ENCODE measurements at regions not wholly inside any gene's neighbourhood (a gene's known extent, or its start where the extent isn't known, plus 50 kb on each side); places are given as distances from the start of the nearest gene placed in this dataset.
"Not testable (repeated sequence)": the region's sequence is repeated elsewhere in the genome, so short reads cannot be mapped to it uniquely, and the experiment has no call there.

DNA sequence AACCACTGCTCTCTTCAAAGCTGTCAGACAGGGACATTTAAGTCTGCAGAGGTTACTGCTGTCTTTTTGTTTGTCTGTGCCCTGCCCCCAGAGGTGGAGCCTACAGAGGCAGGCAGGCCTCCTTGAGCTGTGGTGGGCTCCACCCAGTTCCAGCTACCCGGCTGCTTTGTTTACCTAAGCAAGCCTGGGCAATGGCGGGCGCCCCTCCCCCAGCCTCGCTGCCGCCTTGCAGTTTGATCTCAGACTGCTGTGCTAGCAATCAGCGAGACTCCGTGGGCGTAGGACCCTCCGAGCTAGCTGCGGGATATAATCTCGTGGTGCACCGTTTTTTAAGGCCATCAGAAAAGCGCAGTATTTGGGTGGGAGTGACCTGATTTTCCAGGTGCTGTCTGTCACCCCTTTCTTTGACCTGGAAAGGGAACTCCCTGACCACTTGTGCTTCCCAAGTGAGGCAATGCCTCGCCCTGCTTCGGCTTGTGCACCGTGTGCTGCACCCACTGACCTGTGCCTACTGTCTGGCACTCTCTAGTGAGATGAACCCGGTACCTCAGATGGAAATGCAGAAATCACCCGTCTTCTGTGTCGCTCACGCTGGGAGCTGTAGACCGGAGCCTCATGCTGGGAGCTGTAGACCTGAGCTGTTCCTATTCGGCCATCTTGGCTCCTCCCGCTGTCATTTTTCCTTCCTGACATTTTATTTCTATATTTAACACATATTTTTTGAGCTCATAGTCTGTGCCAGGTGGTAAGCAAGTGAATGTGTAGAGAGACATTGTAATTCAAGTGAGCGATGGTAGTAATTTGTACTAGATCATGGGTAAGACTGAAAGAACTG is 551.5 kb downstream of the RAB38 start:
- H3K4me3 Mint-ChIP-seq; H3K27ac Mint-ChIP-seq; H3K27me3 Mint-ChIP-seq; CTCF ChIA-PET; H3K36me3 Mint-ChIP-seq (ENCODE audit: low read depth); H3K4me1 Mint-ChIP-seq; DNase-seq; POLR2A ChIA-PET; H3K9me3 Mint-ChIP-seq: not testable (repeated sequence)

- H3K27me3 Mint-ChIP-seq = no peaks in the 10 kb centered on the region
- H3K9me3 Mint-ChIP-seq = no peaks in the 10 kb centered on the region
- no peaks in the 10 kb centered on the region for H3K36me3 Mint-ChIP-seq (ENCODE audit: low read depth)
- H3K4me3 Mint-ChIP-seq = no peak overlapping the region
- ChIA-PET CTCF (no interaction called here), POLR2A (no interaction called here)
- no peak for DNase-seq
- H3K27ac Mint-ChIP-seq = no peak overlapping the region
- H3K4me1 Mint-ChIP-seq = no peaks in the 10 kb centered on the region
Observed at GRCh38 chr11:87616511-87616910, 558.7 kb downstream of the RAB38 start.

- no peak overlapping the region for H3K27ac Mint-ChIP-seq
- no peaks in the 10 kb centered on the region for H3K4me1 Mint-ChIP-seq
- no peaks in the 10 kb centered on the region for H3K36me3 Mint-ChIP-seq (ENCODE audit: low read depth)
- H3K27me3 Mint-ChIP-seq = no peaks in the 10 kb centered on the region
- ChIA-PET POLR2A (no interaction called here), CTCF (no interaction called here)
- H3K9me3 Mint-ChIP-seq = no peaks in the 10 kb centered on the region
- H3K4me3 Mint-ChIP-seq = no peak overlapping the region
- no peak for DNase-seq
Observed at GRCh38 chr11:87604350-87604749, 566.6 kb downstream of the TMEM135 start.

GRCh38 chr11:87603887-87604286 is 566.2 kb downstream of the TMEM135 start:
- DNase-seq = no peak
- ChIA-PET POLR2A (no interaction called here), CTCF (no interaction called here)
- Mint-ChIP-seq H3K4me3 (no peak overlapping the region), H3K4me1 (no peaks in the 10 kb centered on the region), H3K27me3 (no peaks in the 10 kb centered on the region), H3K36me3 (ENCODE audit: low read depth) (no peaks in the 10 kb centered on the region), H3K9me3 (no peaks in the 10 kb centered on the region), H3K27ac (no peak overlapping the region)

- no peaks in the 10 kb centered on the region for H3K27me3 Mint-ChIP-seq
- no peaks in the 10 kb centered on the region for H3K9me3 Mint-ChIP-seq
- CTCF ChIA-PET = no interaction called here
- no peak overlapping the region for H3K4me3 Mint-ChIP-seq
- H3K4me1 Mint-ChIP-seq = no peaks in the 10 kb centered on the region
- no peak overlapping the region for H3K27ac Mint-ChIP-seq
- H3K36me3 Mint-ChIP-seq (ENCODE audit: low read depth) = no peaks in the 10 kb centered on the region
- no peak for DNase-seq
- POLR2A ChIA-PET = no interaction called here
Observed at GRCh38 chr11:87602776-87603175, 565.0 kb downstream of the TMEM135 start.

DNA sequence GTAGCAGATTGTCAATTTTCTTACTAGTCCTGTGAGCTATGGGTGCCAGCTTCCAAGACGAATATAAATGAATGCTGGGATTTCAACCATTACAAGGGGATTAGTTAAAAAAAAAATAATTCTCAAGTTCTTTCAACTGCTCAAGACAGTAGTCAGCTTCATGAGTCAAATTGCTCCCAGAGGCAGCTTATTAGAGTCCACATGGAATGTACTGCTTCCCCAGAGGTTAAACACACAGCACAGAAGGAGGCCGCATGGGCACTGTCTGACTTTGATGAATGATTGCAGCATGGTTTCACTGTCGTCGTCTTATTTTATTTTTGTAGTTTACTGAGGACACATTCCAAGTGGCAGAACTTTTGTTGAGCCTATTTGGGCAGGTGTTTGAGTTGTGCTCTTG is 563.2 kb downstream of the TMEM135 start:
- no peak for DNase-seq
- Mint-ChIP-seq H3K4me3 (no peak overlapping the region), H3K9me3 (peaks cover 2% of the 10 kb centered on the region), H3K4me1 (no peaks in the 10 kb centered on the region), H3K36me3 (ENCODE audit: low read depth) (no peaks in the 10 kb centered on the region), H3K27ac (no peak overlapping the region), H3K27me3 (no peaks in the 10 kb centered on the region)
- ChIA-PET CTCF (no interaction called here), POLR2A (no interaction called here)

DNA sequence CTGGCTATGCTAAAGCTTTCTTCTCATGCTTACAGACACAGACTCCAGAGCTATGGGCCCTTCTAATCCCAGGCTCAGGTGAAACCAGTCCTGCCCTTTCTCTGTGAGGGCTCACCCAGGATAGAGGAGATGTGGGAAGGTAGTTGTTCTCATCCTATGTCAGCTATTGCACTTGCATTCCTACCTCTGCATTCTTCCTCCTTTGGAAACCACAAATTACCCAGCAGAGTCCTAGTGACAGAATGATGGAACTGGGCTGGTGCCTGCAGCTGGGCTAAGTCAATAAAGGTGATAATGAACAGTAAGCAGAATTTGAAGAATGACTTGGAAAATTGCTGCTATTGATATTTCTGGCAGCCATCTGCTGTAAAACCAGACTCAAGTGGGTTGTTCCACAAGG is 560.0 kb downstream of the TMEM135 start:
- peaks cover 5% of the 10 kb centered on the region for H3K9me3 Mint-ChIP-seq
- no peaks in the 10 kb centered on the region for H3K4me1 Mint-ChIP-seq
- H3K36me3 Mint-ChIP-seq (ENCODE audit: low read depth) = no peaks in the 10 kb centered on the region
- H3K27me3 Mint-ChIP-seq = no peaks in the 10 kb centered on the region
- no peak for DNase-seq
- no peak overlapping the region for H3K27ac Mint-ChIP-seq
- H3K4me3 Mint-ChIP-seq = no peak overlapping the region
- ChIA-PET CTCF (no interaction called here), POLR2A (no interaction called here)

DNA sequence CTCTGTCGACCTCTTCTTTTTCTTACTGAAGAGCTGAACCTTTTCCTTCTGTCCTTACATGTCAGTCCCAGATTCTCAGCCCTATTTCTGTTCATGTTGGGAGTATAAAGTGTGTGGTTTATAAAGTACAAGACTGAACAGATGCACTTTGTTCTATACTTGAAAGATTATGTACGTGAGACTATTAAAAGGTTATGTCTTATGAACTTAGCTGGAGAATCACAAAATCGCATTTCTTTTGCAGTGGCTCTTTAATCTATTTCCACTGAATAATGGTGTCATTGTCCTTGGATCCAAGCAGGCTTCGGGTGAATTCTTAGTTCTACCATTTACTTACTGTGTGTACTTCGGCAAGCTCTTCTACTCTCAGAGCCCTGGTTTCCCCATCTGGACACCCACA is 558.4 kb downstream of the TMEM135 start:
- CTCF ChIA-PET = no interaction called here
- no peaks in the 10 kb centered on the region for H3K36me3 Mint-ChIP-seq (ENCODE audit: low read depth)
- POLR2A ChIA-PET = no interaction called here
- H3K4me3 Mint-ChIP-seq = no peak overlapping the region
- no peak overlapping the region for H3K27ac Mint-ChIP-seq
- no peaks in the 10 kb centered on the region for H3K4me1 Mint-ChIP-seq
- DNase-seq = no peak
- H3K27me3 Mint-ChIP-seq = no peaks in the 10 kb centered on the region
- H3K9me3 Mint-ChIP-seq = peaks cover 8% of the 10 kb centered on the region

GRCh38 chr11:87589082-87589481 is 551.3 kb downstream of the TMEM135 start:
- Mint-ChIP-seq H3K4me3 (no peak overlapping the region), H3K4me1 (no peaks in the 10 kb centered on the region), H3K9me3 (peaks cover 9% of the 10 kb centered on the region), H3K27me3 (no peaks in the 10 kb centered on the region), H3K36me3 (ENCODE audit: low read depth) (no peaks in the 10 kb centered on the region), H3K27ac (no peak overlapping the region)
- no peak for DNase-seq
- CTCF ChIA-PET = interaction anchor here (0.8 kb wide), 1 partner anchor 19 kb away, joined by 3 read pairs; no protein-coding TSS in a partner anchor
- POLR2A ChIA-PET = no interaction called here

- H3K4me3 Mint-ChIP-seq; H3K27ac Mint-ChIP-seq; POLR2A ChIA-PET; H3K36me3 Mint-ChIP-seq (ENCODE audit: low read depth); DNase-seq; H3K9me3 Mint-ChIP-seq; H3K27me3 Mint-ChIP-seq; H3K4me1 Mint-ChIP-seq: not testable (repeated sequence)
- CTCF ChIA-PET = interaction anchor here (0.7 kb wide), 1 partner anchor 85 kb away, joined by 4 read pairs; no protein-coding TSS in a partner anchor
Observed at GRCh38 chr11:87585613-87586012, 547.9 kb downstream of the TMEM135 start.

DNA sequence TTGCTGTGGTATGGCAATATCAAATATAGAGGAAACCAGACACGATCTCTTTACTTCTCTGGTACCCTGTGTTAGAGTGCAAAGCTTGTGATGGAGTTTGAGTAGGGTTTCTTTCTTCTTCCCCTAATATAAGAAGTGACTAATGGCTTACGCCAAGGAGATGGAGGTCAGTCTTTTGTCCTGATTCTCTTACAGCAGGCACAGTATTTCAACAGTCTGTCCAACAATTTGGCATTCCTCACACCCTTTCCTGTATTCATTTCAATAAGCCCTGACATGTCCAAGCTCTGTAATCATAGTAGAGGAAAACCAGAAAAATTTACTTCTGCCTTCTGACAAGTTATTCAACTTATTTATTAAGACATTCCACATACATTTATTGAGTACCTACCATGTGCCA is 546.2 kb downstream of the TMEM135 start:
- H3K27me3 Mint-ChIP-seq = no peaks in the 10 kb centered on the region
- no peaks in the 10 kb centered on the region for H3K36me3 Mint-ChIP-seq (ENCODE audit: low read depth)
- no peak overlapping the region for H3K27ac Mint-ChIP-seq
- no peak for DNase-seq
- no peak overlapping the region for H3K4me3 Mint-ChIP-seq
- ChIA-PET CTCF (no interaction called here), POLR2A (no interaction called here)
- H3K4me1 Mint-ChIP-seq = no peaks in the 10 kb centered on the region
- peaks cover 2% of the 10 kb centered on the region for H3K9me3 Mint-ChIP-seq

DNA sequence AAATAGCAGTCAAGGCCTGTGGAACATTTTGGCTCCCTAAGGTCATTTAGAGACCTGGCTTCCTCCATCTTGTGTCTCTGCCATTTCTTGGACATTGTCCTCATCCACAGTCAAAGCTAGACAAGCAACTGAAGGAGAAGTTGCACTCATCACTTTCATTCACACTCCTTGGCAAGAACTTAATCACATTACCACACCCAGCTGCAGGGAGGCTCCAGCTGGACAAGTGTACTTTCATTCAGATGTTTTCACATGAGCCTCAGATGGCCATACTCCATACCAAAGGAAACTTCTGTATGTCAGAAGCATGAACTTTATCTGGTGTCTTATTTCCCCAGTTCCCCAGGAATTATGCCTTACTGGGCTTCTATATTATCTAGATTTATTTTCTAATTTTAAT is 537.4 kb downstream of the TMEM135 start:
- Mint-ChIP-seq H3K27me3 (no peaks in the 10 kb centered on the region), H3K9me3 (no peaks in the 10 kb centered on the region), H3K4me3 (no peak overlapping the region), H3K27ac (no peak overlapping the region), H3K36me3 (ENCODE audit: low read depth) (no peaks in the 10 kb centered on the region), H3K4me1 (no peaks in the 10 kb centered on the region)
- ChIA-PET CTCF (no interaction called here), POLR2A (no interaction called here)
- DNase-seq = no peak

DNA sequence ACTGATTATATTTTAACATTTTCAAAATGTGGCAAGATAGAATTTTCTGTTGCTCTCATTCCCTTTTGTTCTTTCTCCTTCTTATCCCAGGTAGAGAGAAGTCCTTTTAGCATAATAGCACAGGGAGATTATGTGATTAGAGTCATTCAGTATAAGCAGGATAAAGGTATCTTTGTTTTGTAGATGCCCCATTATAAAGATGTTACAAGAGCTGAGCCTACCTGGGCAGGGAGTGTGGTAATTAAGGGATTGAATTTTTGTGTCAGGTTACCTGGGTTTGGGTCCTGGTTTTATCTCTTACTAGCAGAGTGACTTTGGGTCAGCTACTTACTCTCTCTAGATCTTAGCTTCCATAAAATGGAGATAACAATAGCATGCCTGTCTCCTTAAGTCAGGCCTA is 536.5 kb downstream of the TMEM135 start:
- Mint-ChIP-seq H3K27ac (no peak overlapping the region), H3K36me3 (ENCODE audit: low read depth) (no peaks in the 10 kb centered on the region), H3K4me1 (no peaks in the 10 kb centered on the region), H3K4me3 (no peak overlapping the region), H3K9me3 (no peaks in the 10 kb centered on the region), H3K27me3 (no peaks in the 10 kb centered on the region)
- ChIA-PET POLR2A (no interaction called here), CTCF (no interaction called here)
- DNase-seq = no peak

GRCh38 chr11:87573708-87574107 is 536.0 kb downstream of the TMEM135 start:
- Mint-ChIP-seq H3K4me3 (no peak overlapping the region), H3K27me3 (no peaks in the 10 kb centered on the region), H3K9me3 (no peaks in the 10 kb centered on the region), H3K4me1 (no peaks in the 10 kb centered on the region), H3K36me3 (ENCODE audit: low read depth) (no peaks in the 10 kb centered on the region), H3K27ac (no peak overlapping the region)
- ChIA-PET CTCF (no interaction called here), POLR2A (no interaction called here)
- DNase-seq = no peak

Data from activated CD4-positive, alpha-beta T cell treated with anti-CD3 and anti-CD28 coated beads, Interleukin-2, amount 10 ng/mL, durations not matched to agents 7 days and 5 days (primary cell).